A204.1 (cell line): ENCODE measurements at regions not wholly inside any gene's neighbourhood (a gene's known extent, or its start where the extent isn't known, plus 50 kb on each side); places are given as distances from the start of the nearest gene placed in this dataset.
"Not testable (repeated sequence)": the region's sequence is repeated elsewhere in the genome, so short reads cannot be mapped to it uniquely, and the experiment has no call there.

Experiments
- FAIRE-seq: peaks from 2 replicates; lab custom pipeline; 2012; peaks lifted over from hg19 to GRCh38; lab: Jason Lieb, UNC

DNA sequence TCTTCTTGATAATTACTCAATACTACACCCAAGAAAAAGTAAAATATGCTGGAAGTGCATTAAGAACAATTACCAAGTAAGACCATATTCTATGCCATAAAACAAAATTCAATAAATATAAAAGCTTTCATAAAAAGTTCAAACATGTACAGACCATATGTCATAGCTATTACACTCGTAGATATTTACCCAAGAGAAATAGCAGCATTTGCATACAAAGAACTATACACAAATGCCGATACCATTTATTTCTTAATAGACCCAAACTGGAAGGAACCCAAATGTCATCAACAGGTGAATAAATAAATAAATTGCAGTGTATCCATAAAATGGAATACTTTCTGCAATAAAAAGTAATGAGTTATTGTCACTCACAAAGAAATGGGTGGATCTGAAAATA lies 78.3 kb upstream of the SLC16A7 start:
- no peak for FAIRE-seq

DNA sequence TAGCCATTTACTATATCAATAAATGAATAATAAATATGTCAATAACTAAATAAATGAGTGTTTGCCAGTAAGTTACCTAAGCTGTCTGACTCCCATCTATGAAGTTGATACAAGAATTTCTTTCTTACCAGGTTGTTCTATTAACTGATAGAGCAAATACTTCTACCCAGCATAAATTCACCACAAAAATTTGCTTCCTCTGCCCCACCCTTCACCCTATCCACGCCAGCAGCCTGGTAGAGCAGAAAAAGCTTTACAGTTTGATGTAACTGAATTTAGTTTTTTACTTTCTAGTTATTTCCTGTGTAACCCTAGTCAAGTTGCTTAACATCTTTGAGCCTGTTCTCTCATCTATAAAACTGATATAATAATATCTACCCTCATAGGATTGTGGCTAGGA lies 94.9 kb upstream of the SLC16A7 start:
- no peak for FAIRE-seq

DNA sequence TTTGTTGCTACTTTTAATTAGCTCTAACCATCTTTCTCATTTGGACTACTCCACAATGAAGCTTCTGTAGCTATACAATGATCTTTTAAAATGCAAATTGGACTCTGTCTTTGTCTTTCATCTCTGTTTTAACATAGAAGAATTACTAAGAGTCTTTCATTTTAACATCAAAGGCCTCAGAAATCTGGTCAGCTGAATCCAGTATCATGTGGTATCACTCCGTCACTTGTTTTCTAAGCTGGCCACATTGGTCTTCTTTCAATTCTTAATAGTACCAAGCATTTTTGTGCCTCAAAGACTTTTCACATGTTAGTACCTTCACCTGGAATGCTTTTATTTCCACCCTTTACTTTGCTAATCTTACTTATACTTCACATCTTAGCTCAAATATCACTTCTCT lies 95.5 kb upstream of the SLC16A7 start:
- FAIRE-seq, result no peak

DNA sequence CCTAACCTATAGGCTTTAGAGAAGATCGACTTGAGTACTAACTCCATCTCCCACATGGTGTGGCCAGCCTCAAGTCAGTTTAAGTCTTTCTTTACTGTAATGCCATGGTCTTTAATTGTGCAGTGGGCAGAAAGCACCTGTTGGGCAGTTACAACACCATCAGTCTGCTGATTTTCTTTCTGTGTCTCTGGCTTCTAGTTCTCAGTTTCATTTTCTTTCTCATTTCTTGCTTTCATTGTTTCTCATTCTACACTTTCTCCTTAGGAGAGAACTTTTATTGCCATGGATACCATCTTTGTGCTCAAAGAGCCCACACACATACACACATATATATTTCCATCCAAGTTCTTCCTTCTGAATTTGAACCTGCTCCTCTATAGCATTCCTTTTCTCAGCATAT lies 96.1 kb upstream of the SLC16A7 start:
- no peak for FAIRE-seq

DNA sequence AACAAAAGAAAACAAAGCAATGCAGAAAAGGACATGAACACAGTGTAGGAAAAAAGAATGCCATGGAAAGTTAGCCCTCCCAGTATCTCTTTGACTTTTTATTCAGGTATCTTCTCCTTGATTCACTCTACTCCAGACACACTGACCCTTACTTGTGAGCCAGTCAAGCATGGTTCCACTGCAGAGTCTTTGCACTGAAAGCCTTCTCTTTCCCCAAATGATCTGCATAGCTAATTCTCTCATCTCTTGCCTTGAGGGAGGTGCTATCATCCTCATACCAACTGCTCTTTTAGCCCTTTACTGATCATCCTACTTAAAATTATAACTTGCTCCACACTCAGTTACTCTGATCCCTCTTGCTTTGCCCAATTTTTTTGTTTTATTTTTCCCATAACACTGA lies 101.2 kb upstream of the SLC16A7 start:
- no peak for FAIRE-seq

DNA sequence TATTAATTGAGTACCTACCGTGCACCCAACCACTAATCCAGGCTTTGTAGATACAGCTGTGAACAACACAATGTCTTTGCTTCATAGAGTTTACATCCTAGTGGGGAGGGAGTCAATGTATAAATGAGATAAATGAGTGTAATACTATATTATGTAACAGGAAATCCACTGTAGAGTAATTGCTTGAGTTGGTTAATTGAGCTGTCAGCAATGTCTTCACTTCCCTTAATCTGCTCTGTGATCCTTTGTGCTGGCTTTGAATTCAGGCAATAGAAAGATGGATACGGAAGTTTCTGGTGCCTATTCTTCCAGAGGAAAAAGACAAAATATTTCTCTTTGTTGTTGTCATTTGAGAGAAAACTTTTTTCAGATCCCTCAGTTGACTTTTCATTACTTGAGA lies 104.0 kb upstream of the SLC16A7 start:
- no peak for FAIRE-seq

DNA sequence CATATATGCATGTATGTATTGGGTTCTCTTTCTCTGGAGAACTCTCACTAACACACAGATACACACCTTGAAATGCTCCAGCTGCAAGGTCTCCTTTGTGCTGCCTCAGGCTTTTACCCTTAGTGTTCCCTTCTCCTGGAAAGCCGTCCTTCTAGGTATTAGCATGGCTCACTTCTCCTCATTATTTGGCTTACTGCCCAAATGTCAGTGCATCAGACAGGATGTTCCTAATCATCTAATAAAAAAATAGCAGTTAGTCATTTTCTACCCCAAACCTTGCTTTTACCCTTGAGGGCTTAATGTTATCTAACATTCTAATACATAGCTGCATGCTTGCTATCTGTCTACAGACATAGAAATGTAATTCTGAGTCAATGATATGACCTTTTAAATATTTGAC lies 109.0 kb upstream of the SLC16A7 start:
- FAIRE-seq, result no peak

DNA sequence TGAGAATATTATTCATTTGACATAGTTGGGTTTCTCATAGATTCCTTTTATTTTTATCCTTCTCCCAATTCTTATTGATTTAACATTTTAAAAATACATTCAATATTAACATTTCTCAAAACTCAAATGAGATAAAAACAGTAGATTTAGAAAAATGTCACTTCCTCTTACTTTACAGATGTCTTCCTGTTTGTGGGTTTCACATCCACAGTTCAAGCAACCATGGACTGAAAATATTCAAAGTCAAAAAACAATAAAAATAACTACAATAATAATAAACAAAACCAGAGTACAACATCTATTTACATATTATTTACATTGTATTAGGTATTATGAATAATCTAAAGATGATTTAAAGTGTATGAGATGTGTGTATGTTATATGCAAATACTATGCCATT lies 111.3 kb upstream of the SLC16A7 start:
- FAIRE-seq, result no peak

DNA sequence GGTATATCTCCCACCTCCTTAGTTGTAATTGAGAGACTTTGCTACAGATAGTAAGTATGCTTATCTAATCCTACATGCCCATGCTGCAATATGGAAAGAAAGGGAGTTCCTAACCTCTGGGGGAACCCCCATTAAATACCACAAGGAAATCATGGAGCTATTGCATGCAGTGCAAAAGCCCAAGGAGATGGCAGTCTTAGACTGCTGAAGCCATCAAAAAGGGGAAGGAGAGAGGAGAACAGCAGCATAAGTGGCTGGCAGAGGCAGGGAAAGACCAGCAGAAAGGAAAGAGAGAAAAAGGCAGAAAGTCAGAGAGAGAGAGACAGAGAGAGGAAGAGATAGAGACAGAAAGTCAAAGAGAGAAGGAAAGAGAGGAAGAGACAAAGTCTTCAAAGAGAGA lies 121.6 kb upstream of the SLC16A7 start:
- FAIRE-seq, result not testable (repeated sequence)

DNA sequence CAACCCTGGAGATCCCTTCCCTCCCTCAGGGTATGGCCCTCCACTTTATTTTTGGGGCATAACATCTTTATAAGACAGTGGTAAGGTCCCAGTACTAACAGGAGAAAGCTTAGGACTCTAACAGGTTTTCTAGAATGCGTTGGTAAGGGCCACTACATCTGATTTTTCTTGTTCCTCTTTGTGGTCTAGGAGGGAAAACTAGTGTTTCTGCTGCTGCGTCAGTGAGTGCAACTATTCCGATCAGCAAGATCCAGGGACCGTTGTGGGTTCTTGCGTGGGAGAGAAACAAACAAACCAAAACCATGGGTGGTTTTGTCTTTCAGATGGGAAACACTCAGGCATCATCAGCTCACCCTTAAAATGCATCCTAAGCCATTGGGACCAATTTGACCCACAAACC lies 123.6 kb upstream of the SLC16A7 start:
- no peak for FAIRE-seq

DNA sequence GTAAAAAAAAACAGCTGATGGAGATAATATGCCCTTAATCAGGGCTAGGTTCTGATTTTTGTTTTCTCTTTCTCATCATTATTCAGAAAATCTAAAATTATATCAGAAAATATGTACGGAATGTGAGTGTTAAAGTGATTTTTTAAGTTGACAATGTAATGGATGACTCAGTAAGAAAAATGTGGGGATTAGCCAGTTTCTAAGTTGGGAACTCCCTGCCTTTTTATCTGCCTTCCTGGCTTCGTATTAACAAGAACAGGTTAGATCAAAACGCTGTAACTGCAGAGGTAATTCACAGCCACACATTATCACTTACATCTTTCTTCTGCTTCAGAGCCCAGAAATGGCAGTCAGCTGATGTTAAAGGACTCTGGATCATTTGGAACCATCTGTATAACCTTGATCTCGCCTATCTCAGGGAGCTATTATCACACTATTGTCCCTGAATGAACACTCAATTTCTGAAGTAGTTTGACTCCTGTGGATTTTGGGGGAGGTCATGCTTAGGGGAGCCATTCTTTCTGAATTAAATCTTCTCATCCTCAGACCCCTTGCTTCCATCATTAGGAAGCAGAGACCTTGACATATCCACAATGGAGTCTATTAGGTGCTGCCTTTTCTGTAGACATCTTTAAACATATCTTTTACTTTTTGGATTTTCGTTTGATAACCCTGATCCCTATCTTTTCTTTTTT lies 135.7 kb upstream of the SLC16A7 start:
- FAIRE-seq, result no peak

DNA sequence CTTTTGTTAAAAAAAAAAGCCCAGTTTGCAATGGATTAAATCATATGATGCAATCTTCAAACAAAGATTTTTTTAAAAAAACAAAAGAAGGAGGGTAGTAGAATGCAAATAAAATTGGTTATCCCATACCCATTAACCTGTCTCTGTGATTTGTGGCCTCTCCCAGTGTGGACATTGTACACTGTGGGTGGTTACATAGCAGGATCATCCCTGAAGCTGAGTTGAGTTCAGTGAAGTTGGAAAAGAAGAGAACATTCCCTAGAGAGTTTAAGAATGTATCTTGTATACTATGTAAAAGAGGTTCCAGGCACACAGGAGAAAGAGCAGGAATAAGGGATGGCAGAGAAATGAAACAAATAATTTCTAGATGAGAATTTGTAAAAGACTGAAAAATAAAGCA lies 142.4 kb upstream of the SLC16A7 start:
- no peak for FAIRE-seq

DNA sequence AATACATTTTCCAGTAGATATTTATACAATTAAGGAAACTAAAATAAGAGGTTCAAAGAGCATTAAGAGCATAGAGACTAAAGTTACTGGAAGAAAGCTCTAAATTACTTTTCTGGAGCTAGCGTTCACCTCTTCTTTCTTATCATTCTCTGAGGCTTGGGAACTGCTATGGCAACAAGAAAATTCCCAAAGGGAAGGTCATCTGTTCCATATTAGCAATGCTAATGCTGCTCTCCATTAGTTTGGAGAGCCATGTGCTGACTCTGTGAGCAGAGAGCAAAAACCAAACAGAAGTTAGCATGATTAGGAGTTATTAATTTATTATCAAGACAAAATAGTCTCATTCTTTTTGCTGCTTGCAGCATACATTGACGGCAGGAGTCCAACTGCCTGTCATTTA lies 143.1 kb upstream of the SLC16A7 start:
- no peak for FAIRE-seq

DNA sequence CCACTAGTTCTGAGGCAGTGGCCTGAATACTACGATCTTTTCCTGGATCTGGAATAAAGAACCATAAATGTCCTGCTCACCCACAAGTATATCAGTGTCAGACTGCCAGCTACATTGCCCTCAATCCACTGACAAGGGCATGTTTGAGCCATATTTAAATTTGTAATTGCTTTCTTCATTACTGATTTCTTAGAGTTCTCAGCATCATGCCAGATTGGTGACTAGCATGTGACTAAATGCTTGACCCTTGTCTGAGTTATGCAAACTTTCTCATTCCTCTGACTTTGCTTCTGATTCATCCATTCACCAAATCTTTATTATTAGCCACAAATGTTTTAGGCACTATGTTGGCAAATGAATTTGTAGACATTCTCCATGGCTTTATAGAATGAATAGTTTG lies 143.6 kb upstream of the SLC16A7 start:
- FAIRE-seq, result no peak

DNA sequence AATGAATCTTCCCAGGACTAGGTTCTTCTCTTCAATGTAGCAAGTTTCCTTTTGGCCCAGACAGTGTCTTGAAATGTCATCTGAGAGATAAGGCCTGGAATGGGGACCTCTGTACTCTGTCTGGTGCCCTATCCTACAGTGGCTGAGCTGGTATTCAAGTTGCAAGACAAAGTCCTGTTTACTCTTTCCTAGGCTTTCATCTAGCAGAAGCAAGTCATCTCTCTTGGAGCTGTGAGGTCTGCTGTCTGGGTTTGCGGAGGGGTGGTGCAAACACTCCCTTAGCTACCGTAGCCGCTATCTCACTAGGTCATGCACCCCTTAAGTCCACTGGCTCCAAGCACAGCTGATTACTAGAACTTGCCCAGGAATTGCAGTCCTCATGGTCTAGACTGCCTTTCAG lies 149.7 kb upstream of the SLC16A7 start:
- no peak for FAIRE-seq

DNA sequence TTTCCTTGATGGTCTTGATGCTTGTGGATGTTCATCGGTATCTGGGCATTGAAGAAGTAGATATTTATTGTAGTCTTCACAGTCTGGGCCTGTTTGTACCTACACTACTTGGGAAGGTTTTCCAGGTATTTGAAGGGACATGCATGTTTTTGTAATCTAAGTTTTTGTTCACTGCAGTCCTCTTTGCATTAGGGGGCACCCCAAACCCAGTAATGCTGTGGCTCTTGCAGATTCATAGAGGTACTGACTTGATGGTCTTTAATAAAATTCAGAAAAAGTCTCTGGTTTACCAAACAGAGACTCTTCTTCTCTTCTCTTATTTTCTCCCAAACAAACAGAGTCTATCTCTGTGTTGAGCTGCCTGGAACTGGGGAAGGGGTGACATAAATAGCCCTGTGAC lies 150.9 kb upstream of the SLC16A7 start:
- FAIRE-seq, result no peak

DNA sequence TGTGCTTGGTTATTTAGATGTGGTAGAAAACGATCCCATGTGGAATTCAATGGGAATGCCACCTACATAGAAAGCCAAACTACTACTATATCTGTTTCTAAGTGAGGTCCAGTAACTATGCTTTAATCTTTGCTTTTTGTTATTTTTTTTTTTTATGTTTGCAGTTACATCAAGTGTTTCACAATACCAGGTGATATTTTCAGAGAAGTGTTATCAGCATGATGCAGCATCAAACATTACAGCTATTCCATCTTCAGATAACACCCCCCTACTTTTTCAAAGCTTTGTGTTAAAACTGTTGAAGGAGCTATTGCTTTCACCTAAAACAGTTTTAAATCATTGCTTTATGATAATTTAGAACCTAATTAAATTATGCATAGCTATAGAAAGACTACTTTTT lies 163.8 kb upstream of the SLC16A7 start:
- no peak for FAIRE-seq

DNA sequence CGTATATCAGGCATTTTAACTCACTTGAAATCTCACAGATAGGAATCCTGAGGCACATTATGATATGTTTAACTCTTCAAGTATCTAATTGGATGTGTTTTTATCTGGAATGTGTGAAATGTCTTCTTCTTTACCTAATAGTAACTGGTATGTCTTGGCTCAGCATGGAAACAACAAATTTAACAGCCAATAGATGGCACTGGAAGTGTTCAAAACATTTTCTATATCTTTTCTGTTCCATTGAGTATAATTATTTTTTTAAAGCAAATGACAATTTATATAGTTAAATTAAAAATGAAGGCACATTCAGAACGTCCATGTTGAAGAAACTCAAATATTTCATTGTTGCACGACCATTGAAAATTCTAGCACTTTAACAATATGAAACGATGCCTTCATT lies 164.6 kb upstream of the SLC16A7 start:
- FAIRE-seq, result no peak

DNA sequence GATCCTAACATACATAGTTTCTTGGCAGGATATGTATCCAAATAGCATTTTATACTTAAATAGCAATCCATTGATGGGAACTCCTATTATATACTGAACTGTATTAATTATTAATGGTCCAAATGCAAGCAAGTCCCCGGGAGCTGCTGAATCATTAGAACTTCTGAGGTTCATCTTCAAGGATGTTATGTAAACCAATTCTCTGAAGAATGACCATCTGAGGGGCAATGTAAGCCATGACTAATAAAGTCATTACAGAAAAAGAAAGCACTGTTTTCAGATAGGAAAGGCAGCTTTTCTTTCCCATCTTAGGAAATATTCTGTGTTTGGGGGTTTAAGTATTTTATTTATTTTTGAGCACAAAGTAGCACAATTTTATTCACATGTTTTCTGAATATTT lies 166.1 kb upstream of the SLC16A7 start:
- no peak for FAIRE-seq

DNA sequence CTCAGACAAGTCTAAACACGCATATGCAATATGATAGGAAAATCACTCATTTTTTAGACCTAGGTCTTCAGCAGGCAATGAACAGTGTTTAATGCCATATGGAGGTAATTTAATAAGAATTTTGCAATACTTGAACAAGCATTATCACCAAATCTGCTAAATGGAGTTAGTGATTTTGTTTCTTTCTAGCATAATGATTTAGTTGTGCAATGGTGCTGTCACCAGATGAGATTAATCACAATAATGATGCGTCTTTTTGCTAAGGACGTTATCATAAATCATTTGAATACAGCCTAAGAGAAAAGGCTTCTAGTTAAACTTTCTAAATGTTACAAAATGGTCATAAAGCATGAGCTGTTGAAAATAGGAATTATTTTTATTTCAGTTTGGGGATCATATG lies 170.0 kb upstream of the SLC16A7 start:
- FAIRE-seq, result no peak

DNA sequence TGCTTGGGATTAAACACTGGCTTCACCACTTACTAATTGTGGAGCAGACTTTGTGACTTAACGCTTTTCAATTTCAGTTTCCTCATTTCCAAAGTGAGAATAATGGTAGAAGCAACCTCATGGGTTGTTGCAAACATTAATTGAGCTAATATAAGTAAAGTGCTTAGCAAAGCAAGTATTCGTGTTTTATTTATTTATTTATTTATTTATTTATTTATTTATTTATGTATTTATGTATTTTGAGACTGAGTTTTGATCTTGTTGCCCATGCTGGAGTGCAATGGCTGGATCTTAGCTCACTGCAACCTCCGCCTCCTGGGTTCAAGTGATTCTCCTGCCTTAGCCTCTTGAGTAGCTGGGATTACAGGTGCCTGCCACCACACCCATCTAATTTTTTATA lies 171.2 kb upstream of the SLC16A7 start:
- FAIRE-seq, result not testable (repeated sequence)

DNA sequence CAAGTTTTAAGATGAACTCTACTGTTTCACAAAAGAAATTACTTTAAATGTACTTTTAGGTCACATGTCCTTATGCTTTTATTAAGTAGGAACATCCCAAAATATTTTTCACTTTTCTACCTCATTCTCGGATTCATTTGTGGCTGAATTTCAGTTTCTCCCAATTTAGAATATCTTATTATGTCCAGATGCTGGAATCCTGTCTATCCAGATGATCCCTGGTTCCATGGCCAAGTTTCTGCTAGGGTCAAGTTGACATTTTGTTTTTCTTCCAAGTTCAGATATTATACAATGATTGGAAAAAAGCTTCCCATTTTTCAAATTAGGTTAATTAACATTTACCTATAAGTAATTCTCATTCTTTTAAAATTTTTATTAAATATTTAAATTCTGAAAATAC lies 181.8 kb upstream of the SLC16A7 start:
- FAIRE-seq, result peak; percentile 46

DNA sequence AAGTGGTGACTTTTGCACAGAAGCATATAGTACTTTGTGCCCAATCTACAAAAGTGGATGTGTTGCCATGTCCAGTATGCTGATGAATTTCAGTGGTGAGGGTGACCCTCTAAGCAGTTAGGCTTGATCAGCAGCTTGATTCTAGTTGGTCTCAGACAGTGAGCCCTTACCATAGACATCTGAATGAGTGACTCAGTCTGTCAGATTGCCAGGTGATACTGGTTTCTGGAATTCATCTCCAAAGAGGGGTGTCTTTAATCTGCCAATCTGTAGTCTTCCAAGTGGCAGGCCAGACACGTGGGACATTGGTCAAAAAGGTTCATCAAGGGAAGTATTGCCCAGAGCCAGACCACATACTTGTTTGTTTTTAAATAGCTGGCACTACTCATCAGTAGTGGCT lies 187.4 kb upstream of the SLC16A7 start:
- no peak for FAIRE-seq

DNA sequence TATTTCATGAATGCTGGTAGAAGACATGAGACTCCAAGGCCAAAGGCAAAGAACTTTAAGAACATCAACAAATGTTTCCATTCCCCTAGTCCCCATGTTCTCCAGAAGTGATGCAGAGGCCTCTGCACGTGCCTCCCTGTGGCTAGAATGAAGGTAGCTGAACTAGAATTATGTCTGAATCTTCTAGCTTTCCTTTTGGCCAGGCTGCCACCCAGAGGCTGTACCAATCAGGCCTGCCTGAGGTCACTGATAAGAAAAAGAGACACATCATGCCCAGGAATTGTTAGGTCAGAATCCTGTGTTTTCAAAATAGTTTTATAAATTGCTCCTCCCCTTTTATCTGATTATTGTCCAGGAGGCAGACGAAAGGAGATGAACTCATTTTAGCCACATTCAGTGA lies 188.0 kb upstream of the SLC16A7 start:
- FAIRE-seq, result no peak

DNA sequence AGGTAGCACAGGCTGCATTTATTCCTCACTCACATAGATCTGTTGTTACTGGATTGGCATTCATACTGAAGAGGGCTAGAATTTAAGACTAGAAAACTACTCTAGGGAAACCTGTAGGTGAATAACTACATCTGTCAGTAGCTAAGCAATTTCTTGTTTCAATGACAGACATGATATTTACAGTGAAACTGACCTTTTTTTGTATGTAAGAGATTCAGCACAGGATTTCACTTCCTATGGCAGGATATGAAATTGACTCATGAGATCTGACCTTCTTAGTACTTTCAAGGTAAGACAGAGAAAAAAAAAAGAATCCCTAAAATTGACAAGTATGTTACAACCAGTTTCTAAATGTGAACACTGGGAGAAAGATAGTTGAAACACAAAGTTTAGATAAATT lies 189.8 kb upstream of the SLC16A7 start:
- no peak for FAIRE-seq
